ENCODE measurements at regions not wholly inside any gene's neighbourhood (a gene's known extent, or its start where the extent isn't known, plus 50 kb on each side); places are given as distances from the start of the nearest gene placed in this dataset.
"Not testable (repeated sequence)": the region's sequence is repeated elsewhere in the genome, so short reads cannot be mapped to it uniquely, and the experiment has no call there.

- not testable (repeated sequence) for DNase-seq
These were observed 310.1 kb upstream of the SFSWAP start for GRCh38 chr12:131400668-131401294.

GRCh38 chr12:131401907-131402633, 308.8 kb upstream of the SFSWAP start:
- DNase-seq, result peak; percentile 70
- H3K9me3 ChIP-seq, H3K27me3 ChIP-seq, H3K4me3 ChIP-seq, H3K36me3 ChIP-seq: not testable (repeated sequence)

More at GRCh38 chr12:131400668-131401294, 310.1 kb upstream of the SFSWAP start:
- H3K4me3 ChIP-seq, H3K36me3 ChIP-seq, H3K27me3 ChIP-seq, H3K9me3 ChIP-seq: not testable (repeated sequence)

- Histone ChIP-seq H3K4me3 (no peak overlapping the region), H3K27me3 (no peaks in the 10 kb centered on the region), H3K9me3 (no peaks in the 10 kb centered on the region; the same call in 1 of the 2 replicates), H3K36me3 (no peaks in the 10 kb centered on the region)
- DNase-seq, result peak; percentile 41
These were observed 308.0 kb upstream of the SFSWAP start for GRCh38 chr12:131402781-131403396.

- DNase-seq, result no peak
- no peaks in the 10 kb centered on the region for H3K36me3 ChIP-seq
- no peaks in the 10 kb centered on the region for H3K9me3 ChIP-seq
- no peaks in the 10 kb centered on the region for H3K27me3 ChIP-seq
- no peak overlapping the region for H3K4me3 ChIP-seq
These were observed 307.2 kb upstream of the SFSWAP start for GRCh38 chr12:131403676-131404075.

- Histone ChIP-seq H3K27me3 (no peaks in the 10 kb centered on the region), H3K9me3 (no peaks in the 10 kb centered on the region), H3K4me3 (no peak overlapping the region), H3K36me3 (no peaks in the 10 kb centered on the region)
- no peak for DNase-seq
These were observed 306.2 kb upstream of the SFSWAP start for GRCh38 chr12:131404705-131405104.

GRCh38 chr12:131407221-131408035, 303.5 kb upstream of the SFSWAP start:
- H3K4me3 ChIP-seq, result no peak overlapping the region
- H3K36me3 ChIP-seq, result no peaks in the 10 kb centered on the region
- H3K9me3 ChIP-seq, result no peaks in the 10 kb centered on the region
- no peaks in the 10 kb centered on the region for H3K27me3 ChIP-seq
- no peak for DNase-seq

GRCh38 chr12:131408036-131408365, 302.9 kb upstream of the SFSWAP start:
- DNase-seq, result no peak
- no peaks in the 10 kb centered on the region for H3K9me3 ChIP-seq

GRCh38 chr12:131408484-131408883, 302.4 kb upstream of the SFSWAP start:
- no peaks in the 10 kb centered on the region for H3K36me3 ChIP-seq
- H3K27me3 ChIP-seq, result no peaks in the 10 kb centered on the region
- no peaks in the 10 kb centered on the region for H3K9me3 ChIP-seq
- DNase-seq, result no peak
- H3K4me3 ChIP-seq, result no peak overlapping the region

More at GRCh38 chr12:131408036-131408365, 302.9 kb upstream of the SFSWAP start:
- Histone ChIP-seq H3K4me3 (no peak overlapping the region), H3K27me3 (no peaks in the 10 kb centered on the region), H3K36me3 (no peaks in the 10 kb centered on the region)

- no peaks in the 10 kb centered on the region for H3K9me3 ChIP-seq
- H3K27me3 ChIP-seq, result no peaks in the 10 kb centered on the region
- no peaks in the 10 kb centered on the region for H3K36me3 ChIP-seq
- H3K4me3 ChIP-seq, result no peak overlapping the region
- no peak for DNase-seq
These were observed 301.7 kb upstream of the SFSWAP start for GRCh38 chr12:131409211-131409610.

GRCh38 chr12:131411827-131412226, 299.1 kb upstream of the SFSWAP start:
- not testable (repeated sequence) for H3K4me3 ChIP-seq, H3K27me3 ChIP-seq, DNase-seq, H3K36me3 ChIP-seq, H3K9me3 ChIP-seq

- no peaks in the 10 kb centered on the region for H3K9me3 ChIP-seq
- no peak for DNase-seq
These were observed 297.9 kb upstream of the SFSWAP start for GRCh38 chr12:131413006-131413405.

GRCh38 chr12:131413471-131413870, 297.4 kb upstream of the SFSWAP start:
- H3K4me3 ChIP-seq, result no peak overlapping the region
- H3K9me3 ChIP-seq, result no peaks in the 10 kb centered on the region
- no peaks in the 10 kb centered on the region for H3K36me3 ChIP-seq
- no peaks in the 10 kb centered on the region for H3K27me3 ChIP-seq
- no peak for DNase-seq

More at GRCh38 chr12:131413006-131413405, 297.9 kb upstream of the SFSWAP start:
- H3K4me3 ChIP-seq, result no peak overlapping the region
- H3K36me3 ChIP-seq, result no peaks in the 10 kb centered on the region
- H3K27me3 ChIP-seq, result no peaks in the 10 kb centered on the region

- H3K27me3 ChIP-seq, H3K4me3 ChIP-seq, H3K9me3 ChIP-seq, H3K36me3 ChIP-seq, DNase-seq: not testable (repeated sequence)
These were observed 296.6 kb upstream of the SFSWAP start for GRCh38 chr12:131414155-131414922.

- no peaks in the 10 kb centered on the region for H3K36me3 ChIP-seq
- DNase-seq, result no peak
- H3K27me3 ChIP-seq, result no peaks in the 10 kb centered on the region
- H3K4me3 ChIP-seq, result no peak overlapping the region
- no peaks in the 10 kb centered on the region for H3K9me3 ChIP-seq
These were observed 295.1 kb upstream of the SFSWAP start for GRCh38 chr12:131415781-131416180.

- Histone ChIP-seq H3K4me3 (no peak overlapping the region), H3K9me3 (no peaks in the 10 kb centered on the region), H3K27me3 (peaks cover 2% of the 10 kb centered on the region; the same call in 1 of the 2 replicates), H3K36me3 (no peaks in the 10 kb centered on the region)
- no peak for DNase-seq
These were observed 292.8 kb upstream of the SFSWAP start for GRCh38 chr12:131418121-131418520.

- peaks cover 4% of the 10 kb centered on the region; the same call in 1 of the 2 replicates for H3K27me3 ChIP-seq
- H3K36me3 ChIP-seq, result no peaks in the 10 kb centered on the region
- H3K4me3 ChIP-seq, result no peak overlapping the region
- H3K9me3 ChIP-seq, result peaks cover 2% of the 10 kb centered on the region; the same call in 1 of the 2 replicates
- DNase-seq, result no peak
These were observed 292.0 kb upstream of the SFSWAP start for GRCh38 chr12:131418884-131419283.
